ENCODE measurements at regions not wholly inside any gene's neighbourhood (a gene's known extent, or its start where the extent isn't known, plus 50 kb on each side); places are given as distances from the start of the nearest gene placed in this dataset.
A peak's percentile ranks its signal among the peaks of the same experiment; 100 is the strongest.

GRCh38 chr22:49576241-49577141, 251.2 kb downstream of the BRD1 start:
- no peak overlapping the region for H3K27ac ChIP-seq
- peak; percentile 61 for DNase-seq (ENCODE audit: low spot score)
- TF ChIP-seq, protein P1, sequence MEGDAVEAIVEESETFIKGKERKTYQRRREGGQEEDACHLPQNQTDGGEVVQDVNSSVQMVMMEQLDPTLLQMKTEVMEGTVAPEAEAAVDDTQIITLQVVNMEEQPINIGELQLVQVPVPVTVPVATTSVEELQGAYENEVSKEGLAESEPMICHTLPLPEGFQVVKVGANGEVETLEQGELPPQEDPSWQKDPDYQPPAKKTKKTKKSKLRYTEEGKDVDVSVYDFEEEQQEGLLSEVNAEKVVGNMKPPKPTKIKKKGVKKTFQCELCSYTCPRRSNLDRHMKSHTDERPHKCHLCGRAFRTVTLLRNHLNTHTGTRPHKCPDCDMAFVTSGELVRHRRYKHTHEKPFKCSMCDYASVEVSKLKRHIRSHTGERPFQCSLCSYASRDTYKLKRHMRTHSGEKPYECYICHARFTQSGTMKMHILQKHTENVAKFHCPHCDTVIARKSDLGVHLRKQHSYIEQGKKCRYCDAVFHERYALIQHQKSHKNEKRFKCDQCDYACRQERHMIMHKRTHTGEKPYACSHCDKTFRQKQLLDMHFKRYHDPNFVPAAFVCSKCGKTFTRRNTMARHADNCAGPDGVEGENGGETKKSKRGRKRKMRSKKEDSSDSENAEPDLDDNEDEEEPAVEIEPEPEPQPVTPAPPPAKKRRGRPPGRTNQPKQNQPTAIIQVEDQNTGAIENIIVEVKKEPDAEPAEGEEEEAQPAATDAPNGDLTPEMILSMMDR (IDR thresholded peaks at IDR 0.05), result no peak
- H3K4me3 ChIP-seq, result no peak overlapping the region

- DNase-seq (ENCODE audit: low spot score), result peak; percentile 68
- Histone ChIP-seq H3K27ac (peak overlapping the region in 1 of 2 donors; percentile 11), H3K4me3 (no peak overlapping the region)
- TF ChIP-seq, protein P1 (IDR thresholded peaks at IDR 0.05), result no peak
These were observed 252.0 kb downstream of the BRD1 start for GRCh38 chr22:49575703-49576081.

DNA sequence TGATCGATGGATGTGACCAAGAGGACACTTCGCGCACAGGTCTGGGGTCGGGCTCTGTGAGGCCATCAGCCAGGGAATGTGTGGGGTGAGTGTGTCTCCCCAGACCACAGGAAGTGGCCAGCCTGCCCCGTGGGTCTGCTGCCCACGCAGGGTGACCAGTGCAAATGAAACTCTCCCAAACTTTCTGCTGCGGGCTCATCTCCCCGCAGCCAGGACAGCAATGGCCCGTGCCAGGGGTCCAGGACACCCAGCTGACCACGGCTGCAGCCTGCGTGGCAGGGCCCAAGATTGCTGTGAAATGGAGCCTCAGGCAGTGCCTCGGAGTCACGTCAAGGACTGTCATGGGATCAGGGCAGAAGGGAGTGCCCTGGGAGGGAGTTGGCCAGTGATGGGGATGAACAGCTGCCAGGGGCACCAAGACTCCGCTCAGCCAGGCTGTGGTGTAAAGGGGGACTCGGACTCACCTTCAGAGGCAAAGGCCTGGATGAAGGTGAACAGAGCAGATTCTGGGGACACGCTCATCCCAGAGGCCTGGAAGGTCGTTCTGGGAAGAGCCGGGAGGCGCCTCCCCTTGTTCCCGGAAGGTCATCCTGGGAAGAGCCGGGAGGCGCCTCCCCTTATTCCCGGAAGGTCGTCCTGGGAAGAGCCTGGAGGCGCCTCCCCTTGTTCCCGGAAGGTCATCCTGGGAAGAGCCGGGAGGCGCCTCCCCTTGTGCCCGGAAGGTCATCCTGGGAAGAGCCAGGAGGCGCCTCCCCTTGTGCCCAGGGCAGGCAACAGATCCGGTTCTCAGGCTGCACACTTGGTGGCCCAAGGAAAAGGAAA, 252.6 kb downstream of the BRD1 start:
- TF ChIP-seq, protein P1 (IDR thresholded peaks at IDR 0.05), result no peak
- H3K27ac ChIP-seq, result peak overlapping the region in 1 of 2 donors; percentile 16
- no peak overlapping the region for H3K4me3 ChIP-seq
- peak; percentile 70 for DNase-seq (ENCODE audit: low spot score)

GRCh38 chr22:49574205-49574880, 253.3 kb downstream of the BRD1 start:
- peak; percentile 47 for DNase-seq (ENCODE audit: low spot score)
- Histone ChIP-seq H3K27ac (no peak overlapping the region), H3K4me3 (no peak overlapping the region)
- TF ChIP-seq, protein P1 (IDR thresholded peaks at IDR 0.05), result no peak

DNA sequence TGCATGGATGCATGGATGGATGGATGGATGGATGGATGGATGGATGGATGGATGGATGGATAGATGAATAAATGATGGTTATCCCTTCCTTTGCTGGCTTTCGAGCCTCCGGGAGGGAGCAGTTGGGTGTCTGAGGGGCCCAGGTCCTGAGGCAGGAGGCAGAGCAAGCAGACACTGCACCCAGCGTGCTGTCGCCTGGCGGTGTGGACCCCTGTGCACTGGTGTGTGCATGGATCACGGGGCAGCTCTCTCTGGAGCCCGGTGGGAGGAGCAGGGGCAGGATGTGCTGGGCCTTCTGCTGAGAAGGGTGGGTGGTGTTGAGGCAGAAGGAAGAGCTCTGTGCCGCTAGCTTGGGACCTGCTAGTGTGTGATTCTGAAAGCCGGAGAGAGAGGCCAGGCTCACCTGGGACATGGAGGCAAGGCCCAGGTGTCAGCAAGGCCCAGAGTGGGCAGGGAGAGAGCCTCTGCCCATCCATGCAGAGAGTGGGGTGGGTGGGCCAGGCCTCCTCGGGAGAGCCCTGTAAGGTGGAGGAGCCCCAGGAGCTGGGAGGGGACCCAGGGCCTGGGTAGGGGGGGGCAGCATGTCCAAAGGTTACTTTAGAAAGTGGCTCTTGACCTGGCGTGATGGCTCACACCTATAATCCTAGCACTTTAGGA, 254.4 kb downstream of the BRD1 start:
- Histone ChIP-seq H3K4me3 (no peak overlapping the region), H3K27ac (no peak overlapping the region)
- TF ChIP-seq, protein P1 (IDR thresholded peaks at IDR 0.05), result no peak
- peak; percentile 55 for DNase-seq (ENCODE audit: low spot score)

- DNase-seq (ENCODE audit: low spot score), result no peak
- H3K27ac ChIP-seq, result no peak overlapping the region
- TF ChIP-seq, protein P1 (IDR thresholded peaks at IDR 0.05), result no peak
These were observed 256.3 kb downstream of the BRD1 start for GRCh38 chr22:49571326-49571725.

More at GRCh38 chr22:49571326-49571725, 256.3 kb downstream of the BRD1 start:
- H3K4me3 ChIP-seq, result no peak overlapping the region
